ENCODE measurements at regions not wholly inside any gene's neighbourhood (a gene's known extent, or its start where the extent isn't known, plus 50 kb on each side); places are given as distances from the start of the nearest gene placed in this dataset.

- TF ChIP-seq POLR2A (IDR thresholded peaks at IDR 0.05), result no peak
- TF ChIP-seq POLR2AphosphoS5 (IDR thresholded peaks at IDR 0.05; ENCODE audit: insufficient read depth in 1 of 2, low read depth in 1 of 2), result no peak
- TF ChIP-seq, protein P1, sequence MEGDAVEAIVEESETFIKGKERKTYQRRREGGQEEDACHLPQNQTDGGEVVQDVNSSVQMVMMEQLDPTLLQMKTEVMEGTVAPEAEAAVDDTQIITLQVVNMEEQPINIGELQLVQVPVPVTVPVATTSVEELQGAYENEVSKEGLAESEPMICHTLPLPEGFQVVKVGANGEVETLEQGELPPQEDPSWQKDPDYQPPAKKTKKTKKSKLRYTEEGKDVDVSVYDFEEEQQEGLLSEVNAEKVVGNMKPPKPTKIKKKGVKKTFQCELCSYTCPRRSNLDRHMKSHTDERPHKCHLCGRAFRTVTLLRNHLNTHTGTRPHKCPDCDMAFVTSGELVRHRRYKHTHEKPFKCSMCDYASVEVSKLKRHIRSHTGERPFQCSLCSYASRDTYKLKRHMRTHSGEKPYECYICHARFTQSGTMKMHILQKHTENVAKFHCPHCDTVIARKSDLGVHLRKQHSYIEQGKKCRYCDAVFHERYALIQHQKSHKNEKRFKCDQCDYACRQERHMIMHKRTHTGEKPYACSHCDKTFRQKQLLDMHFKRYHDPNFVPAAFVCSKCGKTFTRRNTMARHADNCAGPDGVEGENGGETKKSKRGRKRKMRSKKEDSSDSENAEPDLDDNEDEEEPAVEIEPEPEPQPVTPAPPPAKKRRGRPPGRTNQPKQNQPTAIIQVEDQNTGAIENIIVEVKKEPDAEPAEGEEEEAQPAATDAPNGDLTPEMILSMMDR (IDR thresholded peaks at IDR 0.05), result no peak
These were observed 196.0 kb downstream of the BTBD3 start for GRCh38 chr20:12113468-12114371.

Data from vagina (tissue), 2 donors.